ENCODE measurements at regions not wholly inside any gene's neighbourhood (a gene's known extent, or its start where the extent isn't known, plus 50 kb on each side); places are given as distances from the start of the nearest gene placed in this dataset.

GRCh38 chr11:82194521-82194920 is 539.1 kb downstream of the FAM181B start:
- no peak for TF ChIP-seq NFRKB (IDR thresholded peaks at IDR 0.05)
- TF ChIP-seq FOXA1 (IDR thresholded peaks at IDR 0.05) = no peak
- TF ChIP-seq HDGF (IDR thresholded peaks at IDR 0.05; ENCODE audit: borderline replicate concordance) = no peak
